ENCODE measurements at regions not wholly inside any gene's neighbourhood (a gene's known extent, or its start where the extent isn't known, plus 50 kb on each side); places are given as distances from the start of the nearest gene placed in this dataset.

- H3K4me1 ChIP-seq (ENCODE audit: control insufficient read depth, extremely low read depth, insufficient read depth, low read length): no peaks in the 10 kb centered on the region
- no peaks in the 10 kb centered on the region for H4K20me1 ChIP-seq (ENCODE audit: control insufficient read depth, extremely low read depth, insufficient read depth, low read length)
- peak; percentile 1 to 2 for DNase-seq (ENCODE audit: low read depth in 2 of 2)
- no peak overlapping the region for H2AFZ ChIP-seq (ENCODE audit: low read length)
- no peaks in the 10 kb centered on the region for H3K9me3 ChIP-seq (ENCODE audit: control insufficient read depth, insufficient read depth, low read depth, low read length)
- H3K27ac ChIP-seq (ENCODE audit: insufficient read depth, low read length): no peak overlapping the region
- H3K4me2 ChIP-seq (ENCODE audit: extremely low read depth, insufficient read depth, low read length): no peak overlapping the region
- H3K79me2 ChIP-seq (ENCODE audit: control insufficient read depth, insufficient read depth, low read length): no peaks in the 10 kb centered on the region
- H3K27me3 ChIP-seq (ENCODE audit: control insufficient read depth, insufficient read depth, low read length): no peaks in the 10 kb centered on the region
- no peaks in the 10 kb centered on the region for H3K36me3 ChIP-seq (ENCODE audit: control insufficient read depth, insufficient read depth, low read length)
- no peak overlapping the region for H3K9ac ChIP-seq (ENCODE audit: insufficient read depth, low read length)
- no peak overlapping the region for H3K4me3 ChIP-seq (replicated peaks in 1 of 4; ENCODE audit: control extremely low read depth in 1 of 4, insufficient read depth in 1 of 4, low read depth in 3 of 4, low read length in 4 of 4)
- no peak for TF ChIP-seq EZH2 (IDR thresholded peaks at IDR 0.05; ENCODE audit: low read length, missing control alignments)
- TF ChIP-seq CTCF (conservative IDR thresholded peaks at IDR 0.05 in 1 of 2, IDR thresholded peaks at IDR 0.05 in 1 of 2; ENCODE audit: low read depth in 1 of 2, low read length in 2 of 2): peak in 1 of 2 donors; percentile 28
Observed at GRCh38 chr18:65091744-65092329, 659.0 kb upstream of the CDH7 start.

- Histone ChIP-seq H3K9me3 (ENCODE audit: control insufficient read depth, insufficient read depth, low read depth, low read length) (no peaks in the 10 kb centered on the region), H3K27me3 (ENCODE audit: control insufficient read depth, insufficient read depth, low read length) (no peaks in the 10 kb centered on the region), H3K36me3 (ENCODE audit: control insufficient read depth, insufficient read depth, low read length) (no peaks in the 10 kb centered on the region), H3K9ac (ENCODE audit: insufficient read depth, low read length) (no peak overlapping the region), H3K79me2 (ENCODE audit: control insufficient read depth, insufficient read depth, low read length) (no peaks in the 10 kb centered on the region), H3K27ac (ENCODE audit: insufficient read depth, low read length) (no peak overlapping the region), H3K4me3 (replicated peaks in 1 of 4; ENCODE audit: control extremely low read depth in 1 of 4, insufficient read depth in 1 of 4, low read depth in 3 of 4, low read length in 4 of 4) (no peak overlapping the region), H2AFZ (ENCODE audit: low read length) (no peak overlapping the region), H4K20me1 (ENCODE audit: control insufficient read depth, extremely low read depth, insufficient read depth, low read length) (no peaks in the 10 kb centered on the region), H3K4me2 (ENCODE audit: extremely low read depth, insufficient read depth, low read length) (no peak overlapping the region), H3K4me1 (ENCODE audit: control insufficient read depth, extremely low read depth, insufficient read depth, low read length) (no peaks in the 10 kb centered on the region)
- no peak for TF ChIP-seq EZH2 (IDR thresholded peaks at IDR 0.05; ENCODE audit: low read length, missing control alignments)
- TF ChIP-seq CTCF (conservative IDR thresholded peaks at IDR 0.05 in 1 of 2, IDR thresholded peaks at IDR 0.05 in 1 of 2; ENCODE audit: low read depth in 1 of 2, low read length in 2 of 2): no peak
- no peak for DNase-seq (ENCODE audit: low read depth in 2 of 2)
Observed at GRCh38 chr18:65082907-65083306, 667.9 kb upstream of the CDH7 start.

- Histone ChIP-seq H3K27ac (ENCODE audit: insufficient read depth, low read length) (no peak overlapping the region), H2AFZ (ENCODE audit: low read length) (no peak overlapping the region)
Observed at GRCh38 chr18:65081786-65082185, 669.0 kb upstream of the CDH7 start.

More at GRCh38 chr18:65081786-65082185, 669.0 kb upstream of the CDH7 start:
- Histone ChIP-seq H3K4me1 (ENCODE audit: control insufficient read depth, extremely low read depth, insufficient read depth, low read length) (no peaks in the 10 kb centered on the region), H3K27me3 (ENCODE audit: control insufficient read depth, insufficient read depth, low read length) (no peaks in the 10 kb centered on the region), H3K4me2 (ENCODE audit: extremely low read depth, insufficient read depth, low read length) (no peak overlapping the region), H4K20me1 (ENCODE audit: control insufficient read depth, extremely low read depth, insufficient read depth, low read length) (no peaks in the 10 kb centered on the region), H3K79me2 (ENCODE audit: control insufficient read depth, insufficient read depth, low read length) (no peaks in the 10 kb centered on the region), H3K9me3 (ENCODE audit: control insufficient read depth, insufficient read depth, low read depth, low read length) (no peaks in the 10 kb centered on the region), H3K36me3 (ENCODE audit: control insufficient read depth, insufficient read depth, low read length) (no peaks in the 10 kb centered on the region), H3K9ac (ENCODE audit: insufficient read depth, low read length) (no peak overlapping the region), H3K4me3 (replicated peaks in 1 of 4; ENCODE audit: control extremely low read depth in 1 of 4, insufficient read depth in 1 of 4, low read depth in 3 of 4, low read length in 4 of 4) (no peak overlapping the region)
- no peak for DNase-seq (ENCODE audit: low read depth in 2 of 2)
- TF ChIP-seq CTCF (conservative IDR thresholded peaks at IDR 0.05 in 1 of 2, IDR thresholded peaks at IDR 0.05 in 1 of 2; ENCODE audit: low read depth in 1 of 2, low read length in 2 of 2) (no peak), EZH2 (IDR thresholded peaks at IDR 0.05; ENCODE audit: low read length, missing control alignments) (no peak)

Data from fibroblast of lung (primary cell).